HT-29 (cell line): ENCODE measurements at regions not wholly inside any gene's neighbourhood (a gene's known extent, or its start where the extent isn't known, plus 50 kb on each side); places are given as distances from the start of the nearest gene placed in this dataset.

Source experiments
- DNase-seq: peaks from one replicate; pipeline ENCODE4 v3.0.0-alpha.2; 2015; ENCODE audit warnings: low spot score

- DNase-seq = no peak
Measured at GRCh38 chr3:181855825-181856224, 144.1 kb downstream of the SOX2 start.

- no peak for DNase-seq
Measured at GRCh38 chr3:181859518-181859917, 147.8 kb downstream of the SOX2 start.

- DNase-seq = no peak
Measured at GRCh38 chr3:181860235-181860634, 148.5 kb downstream of the SOX2 start.

GRCh38 chr3:181862502-181862901, 150.8 kb downstream of the SOX2 start:
- DNase-seq = no peak

GRCh38 chr3:181868576-181869082, 156.9 kb downstream of the SOX2 start:
- DNase-seq = no peak

- no peak for DNase-seq
Measured at GRCh38 chr3:181872887-181873286, 161.2 kb downstream of the SOX2 start.

- no peak for DNase-seq
Measured at GRCh38 chr3:181879926-181880325, 168.2 kb downstream of the SOX2 start.

GRCh38 chr3:181880331-181880730, 168.6 kb downstream of the SOX2 start:
- DNase-seq = no peak

GRCh38 chr3:181881749-181882148, 170.0 kb downstream of the SOX2 start:
- DNase-seq = no peak

GRCh38 chr3:181885868-181886630, 174.3 kb downstream of the SOX2 start:
- no peak for DNase-seq

GRCh38 chr3:181886676-181887075, 175.0 kb downstream of the SOX2 start:
- DNase-seq = no peak

- DNase-seq = no peak
Measured at GRCh38 chr3:181887685-181888084, 176.0 kb downstream of the SOX2 start.

GRCh38 chr3:181888234-181888633, 176.5 kb downstream of the SOX2 start:
- no peak for DNase-seq

- DNase-seq = no peak
Measured at GRCh38 chr3:181892848-181893247, 181.1 kb downstream of the SOX2 start.

GRCh38 chr3:181896605-181897004, 184.9 kb downstream of the SOX2 start:
- no peak for DNase-seq

- DNase-seq = peak; percentile 34
Measured at GRCh38 chr3:181899702-181900101, 188.0 kb downstream of the SOX2 start.

- DNase-seq = no peak
Measured at GRCh38 chr3:181901626-181902025, 189.9 kb downstream of the SOX2 start.

GRCh38 chr3:181906338-181906737, 194.6 kb downstream of the SOX2 start:
- no peak for DNase-seq

GRCh38 chr3:181909241-181909640, 197.5 kb downstream of the SOX2 start:
- no peak for DNase-seq

- DNase-seq = no peak
Measured at GRCh38 chr3:181912384-181912783, 200.7 kb downstream of the SOX2 start.

GRCh38 chr3:181913254-181913653, 201.5 kb downstream of the SOX2 start:
- DNase-seq = peak; percentile 20

GRCh38 chr3:181915551-181915950, 203.8 kb downstream of the SOX2 start:
- DNase-seq = no peak

GRCh38 chr3:181916013-181916412, 204.3 kb downstream of the SOX2 start:
- DNase-seq = no peak

- DNase-seq = no peak
Measured at GRCh38 chr3:181917027-181917426, 205.3 kb downstream of the SOX2 start.
